22Rv1 (cell line): ENCODE measurements at regions not wholly inside any gene's neighbourhood (a gene's known extent, or its start where the extent isn't known, plus 50 kb on each side); places are given as distances from the start of the nearest gene placed in this dataset.

Source experiments
- H3K27ac ChIP-seq: fragments of 450-650 bp; 2 replicates; pipeline ENCODE4 v1.5.1; 2017
- ZFX ChIP-seq: fragments of 450-650 bp; IDR thresholded peaks from 2 replicates; pipeline ENCODE4 v1.6.1; 2017; ENCODE audit warnings: antibody characterized with exemption, borderline replicate concordance
- TF ChIP-seq, protein P1 (sequence below): fragments of 450-650 bp; IDR thresholded peaks from 2 replicates; pipeline ENCODE4 v1.5.1; 2017; ENCODE audit warnings: mild to moderate bottlenecking

DNA sequence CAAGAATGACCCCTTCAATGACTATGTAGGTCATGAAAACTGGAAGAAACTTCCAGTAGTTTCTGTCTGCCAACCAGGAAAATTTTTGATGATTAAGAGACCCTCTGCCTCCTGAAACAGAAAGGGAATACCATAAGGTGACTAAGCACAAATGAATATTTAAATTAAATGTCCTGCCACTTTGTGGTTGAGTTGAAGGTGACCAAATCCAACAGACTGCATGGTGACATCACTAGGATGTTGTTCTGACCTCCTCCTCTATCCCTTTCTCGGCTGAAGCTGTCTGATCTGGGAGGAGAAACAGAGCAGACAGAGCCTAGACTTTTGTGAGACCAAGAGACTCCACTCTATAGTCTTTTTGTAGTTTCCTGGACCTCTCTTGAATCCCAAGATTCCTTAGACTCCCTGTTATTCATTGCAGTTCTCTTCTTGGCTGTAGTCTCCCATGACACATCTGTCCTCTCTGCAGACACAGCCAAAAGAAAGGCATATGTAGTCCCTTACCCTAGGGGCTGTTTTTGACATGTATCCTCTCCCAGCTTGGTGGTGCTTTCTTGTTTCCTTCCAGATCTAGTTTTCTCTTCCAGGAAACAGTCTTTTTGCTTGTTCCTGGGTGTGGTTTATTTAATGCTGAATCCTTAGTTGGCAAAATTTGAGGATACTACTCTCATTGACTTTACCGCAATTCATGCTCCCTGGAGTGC lies 55.2 kb upstream of the UBE3A start:
- TF ChIP-seq, protein P1, sequence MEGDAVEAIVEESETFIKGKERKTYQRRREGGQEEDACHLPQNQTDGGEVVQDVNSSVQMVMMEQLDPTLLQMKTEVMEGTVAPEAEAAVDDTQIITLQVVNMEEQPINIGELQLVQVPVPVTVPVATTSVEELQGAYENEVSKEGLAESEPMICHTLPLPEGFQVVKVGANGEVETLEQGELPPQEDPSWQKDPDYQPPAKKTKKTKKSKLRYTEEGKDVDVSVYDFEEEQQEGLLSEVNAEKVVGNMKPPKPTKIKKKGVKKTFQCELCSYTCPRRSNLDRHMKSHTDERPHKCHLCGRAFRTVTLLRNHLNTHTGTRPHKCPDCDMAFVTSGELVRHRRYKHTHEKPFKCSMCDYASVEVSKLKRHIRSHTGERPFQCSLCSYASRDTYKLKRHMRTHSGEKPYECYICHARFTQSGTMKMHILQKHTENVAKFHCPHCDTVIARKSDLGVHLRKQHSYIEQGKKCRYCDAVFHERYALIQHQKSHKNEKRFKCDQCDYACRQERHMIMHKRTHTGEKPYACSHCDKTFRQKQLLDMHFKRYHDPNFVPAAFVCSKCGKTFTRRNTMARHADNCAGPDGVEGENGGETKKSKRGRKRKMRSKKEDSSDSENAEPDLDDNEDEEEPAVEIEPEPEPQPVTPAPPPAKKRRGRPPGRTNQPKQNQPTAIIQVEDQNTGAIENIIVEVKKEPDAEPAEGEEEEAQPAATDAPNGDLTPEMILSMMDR = no peak
- no peak for TF ChIP-seq ZFX
- no peak overlapping the region for H3K27ac ChIP-seq

DNA sequence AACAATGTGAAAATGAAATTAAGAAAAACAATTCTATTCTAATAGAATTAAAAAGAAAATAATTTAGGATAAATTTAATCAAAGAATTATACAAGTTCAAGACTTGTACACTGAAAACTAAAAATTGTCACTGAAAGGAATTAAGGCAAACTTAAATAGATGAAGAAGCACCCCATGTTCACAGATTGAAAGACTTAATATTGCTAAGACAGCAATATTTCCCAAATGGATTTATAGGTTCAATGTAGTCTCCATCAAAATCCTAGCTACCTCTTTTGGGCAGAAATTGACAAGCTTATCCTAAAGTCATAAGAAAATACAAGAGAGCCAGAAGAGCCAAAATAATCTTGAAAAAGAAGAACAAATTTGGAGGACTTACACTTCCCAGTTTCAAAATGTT lies 53.5 kb upstream of the UBE3A start:
- H3K27ac ChIP-seq = no peak overlapping the region
- TF ChIP-seq ZFX = no peak
- TF ChIP-seq, protein P1 = no peak
